DMS53 (cell line): ENCODE measurements at regions not wholly inside any gene's neighbourhood (a gene's known extent, or its start where the extent isn't known, plus 50 kb on each side); places are given as distances from the start of the nearest gene placed in this dataset.

Experiments
- DNase-seq: peaks from one replicate; lab custom pipeline; 2025; lab: John Stamatoyannopoulos, UW

DNA sequence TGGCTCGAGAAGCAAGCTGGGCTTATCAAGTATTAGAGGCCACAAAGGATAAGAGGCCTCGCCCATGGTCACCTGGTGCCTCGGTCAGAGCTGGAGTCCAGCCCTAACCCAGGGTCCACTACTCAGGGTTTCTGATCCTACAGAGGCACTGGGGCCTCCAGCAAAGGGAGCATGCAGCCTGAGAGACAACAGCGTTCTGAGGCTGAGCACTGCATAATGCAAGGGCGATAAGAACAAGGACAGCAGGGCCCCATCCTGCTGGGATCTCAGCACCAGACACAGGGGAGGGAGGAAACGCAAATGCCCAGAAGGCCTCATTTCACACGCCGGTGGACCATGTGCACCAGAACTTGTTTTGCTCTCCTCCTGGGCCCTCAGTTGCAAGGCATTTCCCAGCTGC, 63.0 kb downstream of the C5orf15 start:
- no peak for DNase-seq

DNA sequence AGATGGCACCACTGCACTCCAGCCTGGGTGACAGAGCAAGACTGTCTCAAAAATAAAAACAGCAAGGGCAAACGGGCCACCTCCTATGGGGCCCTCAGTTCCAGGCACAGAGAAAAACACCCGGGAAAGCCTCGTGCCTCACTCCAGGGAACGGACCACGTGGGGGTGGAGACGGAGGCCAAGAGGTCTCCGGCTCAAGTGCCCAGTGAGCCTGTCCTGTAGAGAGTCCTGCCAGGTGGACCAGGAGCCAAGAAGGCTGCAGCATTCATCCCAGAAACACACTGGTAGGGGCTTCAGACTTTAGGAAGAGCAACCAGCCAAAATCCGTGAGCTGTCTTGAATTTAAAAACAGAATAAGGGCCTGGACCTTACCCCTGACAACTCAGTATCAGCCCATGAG, 63.8 kb downstream of the C5orf15 start:
- DNase-seq: no peak

DNA sequence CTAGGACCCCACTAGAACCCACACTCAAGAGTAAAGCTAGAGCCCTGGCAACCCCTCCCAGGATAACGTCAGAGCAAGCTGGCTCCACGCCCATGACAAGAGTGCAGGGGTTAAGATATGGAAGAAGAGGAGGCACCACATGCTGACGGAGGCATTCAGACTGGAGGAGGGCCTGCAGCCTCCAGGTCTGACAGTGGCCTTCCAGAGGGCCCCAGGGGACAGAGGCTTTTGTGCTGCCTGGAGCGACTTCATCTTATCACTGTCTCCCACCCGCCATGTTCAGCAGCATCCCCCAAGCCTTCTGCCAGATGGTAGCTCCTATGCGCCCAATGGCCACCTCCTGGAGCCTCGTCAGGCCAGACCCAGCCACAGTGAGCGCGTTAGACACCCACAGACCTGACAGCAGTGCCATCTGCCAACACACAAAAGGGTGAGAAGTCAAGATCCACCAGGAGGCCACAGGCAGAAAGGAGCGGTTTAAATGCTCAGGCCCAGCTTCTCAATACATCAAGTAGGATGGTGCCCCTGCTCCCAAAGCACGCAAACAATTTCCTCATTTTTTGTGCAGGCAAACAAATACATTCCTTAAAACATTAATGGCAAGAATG, 65.8 kb downstream of the C5orf15 start:
- no peak for DNase-seq

DNA sequence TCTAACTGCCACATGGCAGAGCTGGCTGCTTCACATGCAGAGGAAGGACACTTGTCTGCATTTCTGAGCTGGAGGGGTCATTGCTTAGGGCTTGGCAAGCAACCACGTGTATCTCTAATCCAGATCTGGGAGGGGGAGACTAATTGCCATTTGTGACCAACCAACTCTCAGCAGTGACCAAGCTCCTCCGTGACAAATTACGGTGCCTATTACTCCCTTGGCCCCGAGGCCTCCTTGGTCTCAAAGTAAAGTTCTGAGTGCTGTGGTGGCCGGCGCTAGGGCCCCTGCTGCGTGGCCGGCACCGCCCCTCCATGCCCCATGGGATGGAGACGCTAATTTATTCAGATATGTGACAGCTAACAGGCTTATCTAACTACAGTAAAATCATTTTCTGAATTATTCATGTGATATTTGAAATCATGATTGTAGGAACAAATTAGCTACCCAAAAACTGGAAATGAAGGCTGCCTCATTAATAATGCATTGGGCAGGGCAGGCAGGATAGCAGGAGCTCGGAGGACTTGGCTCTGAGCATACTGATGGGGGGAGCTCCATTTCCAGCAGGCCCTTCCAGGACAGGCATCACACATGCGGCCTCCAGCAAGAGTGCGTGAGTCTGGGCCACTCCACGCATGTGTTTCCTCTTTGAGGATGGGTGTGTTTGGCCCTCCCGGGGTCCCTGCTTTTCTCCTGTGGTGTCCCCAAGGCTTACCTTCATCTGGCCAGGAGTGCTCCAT, 67.7 kb downstream of the C5orf15 start:
- DNase-seq: no peak

DNA sequence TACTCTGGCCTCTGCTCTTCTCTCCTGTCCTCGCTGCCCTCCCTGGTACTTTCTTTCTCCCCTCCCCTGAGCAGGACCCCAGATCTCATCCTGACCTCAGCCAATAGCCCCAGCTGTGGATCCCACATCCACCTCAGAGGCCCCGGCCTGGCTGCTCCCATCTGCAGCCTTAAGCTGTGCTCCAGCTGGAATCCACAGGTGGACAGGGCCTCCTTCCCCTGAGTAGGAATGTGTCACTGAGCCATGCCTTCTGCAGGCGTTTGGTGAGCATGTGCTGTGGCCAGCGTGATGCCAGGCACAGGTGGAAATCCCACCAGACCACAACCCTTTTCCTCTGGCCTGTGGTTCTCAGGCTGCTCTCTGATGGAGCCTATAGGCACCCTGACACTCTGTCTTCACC, 68.9 kb downstream of the C5orf15 start:
- no peak for DNase-seq

DNA sequence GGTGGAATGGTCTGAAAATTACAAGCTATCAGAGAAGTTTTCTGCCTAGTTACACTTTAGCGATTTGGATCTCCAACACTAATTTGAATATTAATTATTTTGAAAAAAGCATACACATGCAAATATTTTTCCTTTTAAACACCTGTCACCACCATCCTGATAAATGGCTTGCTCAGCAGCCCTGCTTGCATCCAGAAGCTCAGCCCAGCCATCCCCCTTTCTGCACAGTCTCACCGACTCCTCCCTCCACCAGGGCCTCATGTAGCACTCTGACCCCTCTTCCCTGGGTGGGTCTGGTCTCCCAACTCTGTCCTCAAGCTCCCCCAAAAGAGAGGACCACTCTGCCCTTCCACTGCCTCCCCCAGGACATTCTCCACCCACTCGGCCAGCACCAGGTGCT, 70.0 kb downstream of the C5orf15 start:
- no peak for DNase-seq

DNA sequence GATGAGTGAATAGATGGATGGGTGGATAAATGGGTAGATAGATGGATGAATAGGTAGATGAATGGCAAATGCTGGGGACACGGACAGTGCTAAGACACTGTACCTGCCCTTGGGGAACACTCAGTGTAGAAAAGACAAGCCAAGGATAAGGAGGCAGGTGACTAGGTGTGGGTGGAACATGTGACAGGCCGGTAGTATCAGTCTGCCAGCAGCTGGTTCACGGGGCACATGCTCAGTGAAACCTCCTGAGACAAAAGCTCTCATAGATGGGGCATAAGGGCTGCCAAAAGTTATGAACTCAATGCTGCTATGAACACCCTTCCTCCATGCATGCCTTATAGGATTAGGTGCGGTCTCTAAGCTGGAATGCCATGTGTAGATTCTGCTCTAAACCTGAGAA, 71.0 kb downstream of the C5orf15 start:
- DNase-seq: no peak

DNA sequence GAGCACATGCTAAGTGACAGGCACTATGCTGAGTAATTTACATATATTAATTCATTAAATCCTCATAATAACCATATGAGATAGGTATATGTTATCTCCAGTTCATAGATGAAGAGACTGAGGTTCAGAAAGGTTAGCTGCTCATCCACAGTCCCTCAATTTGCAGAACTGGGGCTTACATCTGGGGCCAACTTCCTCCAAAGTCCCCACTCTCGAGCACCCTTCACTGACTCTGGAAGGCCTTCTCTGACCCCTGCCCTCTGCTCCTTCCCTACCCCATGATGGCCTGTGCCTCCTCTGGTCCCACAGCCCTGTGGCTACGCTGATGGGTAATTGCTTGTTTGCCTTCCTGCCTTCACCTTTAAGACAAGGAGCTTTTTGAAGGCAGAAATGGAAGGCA, 71.6 kb downstream of the C5orf15 start:
- DNase-seq: no peak

DNA sequence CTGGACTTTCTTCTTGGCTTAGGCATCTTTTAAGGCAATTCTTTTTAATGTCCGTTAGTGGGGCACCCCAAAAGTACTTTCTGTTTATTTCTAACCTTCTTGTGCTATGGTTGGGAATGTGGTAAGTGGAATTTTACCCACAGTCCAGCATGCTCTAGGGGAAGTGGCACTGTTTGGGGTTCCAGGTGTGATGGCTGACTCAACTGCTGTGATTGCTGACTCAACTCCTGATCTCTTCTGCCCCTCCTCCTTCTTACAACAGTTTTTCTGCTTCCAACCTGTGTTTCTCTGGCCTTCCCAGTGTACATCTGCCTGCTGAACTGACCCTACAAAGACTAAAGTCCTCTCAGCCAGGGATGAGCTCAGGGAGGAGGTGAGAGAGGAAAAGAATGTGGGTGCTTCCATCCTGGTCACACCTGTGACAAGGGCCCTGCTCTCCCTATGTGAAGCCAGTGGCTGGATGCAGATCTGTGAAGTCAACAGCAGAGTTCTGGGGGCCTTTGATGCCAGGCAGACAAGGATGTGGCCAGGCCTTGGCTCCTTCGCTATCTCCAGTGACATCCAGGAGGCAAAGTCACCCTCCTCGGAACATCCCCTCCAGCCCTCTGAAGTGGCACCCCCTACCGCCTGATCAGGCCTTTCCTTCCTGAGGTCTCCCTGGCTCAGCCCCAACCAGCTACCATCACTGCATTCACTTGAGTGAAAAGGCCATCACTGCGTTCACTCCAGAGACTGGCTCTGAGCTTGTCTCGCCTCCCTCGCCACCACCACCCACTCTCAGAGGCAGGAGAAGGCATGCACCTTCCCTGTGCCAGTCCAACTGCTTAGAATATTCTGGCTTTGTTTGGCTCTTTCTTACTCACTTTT, 72.2 kb downstream of the C5orf15 start:
- no peak for DNase-seq

DNA sequence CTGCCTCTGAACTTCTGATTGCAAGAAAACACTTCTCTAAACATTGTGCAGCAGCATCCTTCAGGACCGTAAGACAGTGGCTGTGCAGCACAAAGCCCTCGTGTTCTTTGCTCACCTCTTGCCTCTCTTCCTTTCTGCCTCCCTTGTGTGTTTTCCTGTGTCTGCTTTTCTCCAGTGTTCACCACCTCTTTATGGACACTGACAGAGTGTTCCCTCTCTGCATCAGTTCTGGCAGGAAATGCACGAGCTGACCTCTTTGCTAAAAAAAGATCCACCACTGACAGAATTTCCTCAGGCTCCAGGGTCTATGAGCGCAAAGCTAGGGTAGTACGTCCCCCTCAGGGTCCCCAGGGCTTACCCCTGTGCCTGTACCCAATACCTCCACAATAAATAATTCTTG, 74.3 kb downstream of the C5orf15 start:
- DNase-seq: no peak

DNA sequence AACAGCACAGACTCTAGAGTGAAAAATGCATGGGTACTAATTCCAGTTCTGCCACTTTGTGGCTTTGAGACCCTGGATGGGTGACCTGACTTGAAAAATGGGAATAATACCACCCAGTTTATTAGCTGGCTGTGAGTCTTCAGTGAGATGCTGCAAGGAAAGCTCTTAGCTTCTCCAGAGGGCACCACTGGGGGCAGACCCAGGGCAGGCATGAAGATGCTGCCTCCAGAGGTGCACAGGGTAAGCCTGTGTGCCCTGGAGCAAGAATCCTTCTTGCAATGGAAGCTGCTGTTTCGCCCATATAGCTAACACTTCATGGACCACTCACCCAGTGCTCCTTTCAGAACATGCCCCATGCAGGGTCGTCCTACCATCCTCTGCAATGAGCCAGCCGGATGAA, 75.7 kb downstream of the C5orf15 start:
- DNase-seq: no peak

DNA sequence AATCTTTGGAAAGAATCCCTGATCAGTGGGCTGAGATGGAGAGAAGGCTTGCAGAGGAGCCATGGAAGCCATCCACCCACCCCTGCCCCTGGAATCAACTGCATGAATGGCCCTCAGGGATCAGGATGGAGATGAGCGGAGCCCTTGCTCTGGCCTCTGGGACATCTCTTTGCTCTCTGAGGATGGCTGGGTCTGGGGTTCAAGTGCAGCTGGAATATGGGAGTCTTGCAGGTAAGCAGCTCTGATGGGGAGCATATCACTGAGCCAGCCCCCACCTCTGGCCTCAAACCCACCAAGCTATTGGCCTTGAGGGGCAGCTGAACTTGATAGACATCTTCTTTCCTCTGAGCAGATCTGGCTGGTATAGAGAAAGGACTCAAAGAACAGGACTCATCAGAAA, 76.1 kb downstream of the C5orf15 start:
- DNase-seq: no peak

DNA sequence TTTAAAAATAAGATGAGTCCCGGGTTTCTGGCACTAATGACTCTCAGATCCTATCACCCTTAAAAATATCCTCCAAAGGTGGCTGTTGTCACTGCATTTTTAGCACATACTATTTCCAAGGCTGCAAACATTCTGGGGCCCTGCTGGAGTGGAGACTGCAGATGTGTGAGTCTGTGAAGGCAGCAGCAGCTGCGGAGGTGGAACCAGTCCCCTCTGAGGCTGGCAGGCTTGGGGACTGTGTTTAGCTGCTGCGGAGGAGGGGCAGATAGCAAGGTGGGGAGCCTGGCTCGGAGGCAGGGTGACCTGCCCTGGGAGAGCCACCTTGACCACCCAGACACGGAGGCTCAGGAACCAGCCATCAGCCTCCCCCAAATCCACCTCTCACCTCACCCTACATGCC, 77.0 kb downstream of the C5orf15 start:
- DNase-seq: no peak

DNA sequence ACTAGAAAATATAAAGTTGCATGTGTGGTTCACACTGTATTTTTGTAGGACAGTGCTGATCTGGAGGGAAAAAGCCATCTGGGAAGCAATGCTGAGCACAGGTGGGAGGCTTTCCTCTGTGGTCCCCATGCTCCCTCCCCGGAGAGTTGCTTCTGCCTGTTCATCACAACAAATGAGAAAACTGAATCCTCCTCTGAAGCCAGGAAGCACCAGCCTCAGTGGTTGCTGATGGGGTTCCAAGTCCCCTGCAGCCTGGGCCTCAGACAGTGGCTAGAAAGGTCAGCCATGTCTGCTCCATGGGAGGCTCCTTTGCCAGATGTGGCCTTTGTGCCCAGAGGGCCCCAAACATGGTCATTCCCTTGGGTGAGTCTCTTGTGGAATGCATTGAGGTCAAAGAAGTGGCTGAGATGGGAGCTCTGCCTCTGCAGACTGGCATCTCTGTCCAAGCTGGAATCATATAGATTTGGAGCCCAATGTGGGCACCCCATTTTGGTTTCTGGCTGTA, 77.6 kb downstream of the C5orf15 start:
- no peak for DNase-seq

DNA sequence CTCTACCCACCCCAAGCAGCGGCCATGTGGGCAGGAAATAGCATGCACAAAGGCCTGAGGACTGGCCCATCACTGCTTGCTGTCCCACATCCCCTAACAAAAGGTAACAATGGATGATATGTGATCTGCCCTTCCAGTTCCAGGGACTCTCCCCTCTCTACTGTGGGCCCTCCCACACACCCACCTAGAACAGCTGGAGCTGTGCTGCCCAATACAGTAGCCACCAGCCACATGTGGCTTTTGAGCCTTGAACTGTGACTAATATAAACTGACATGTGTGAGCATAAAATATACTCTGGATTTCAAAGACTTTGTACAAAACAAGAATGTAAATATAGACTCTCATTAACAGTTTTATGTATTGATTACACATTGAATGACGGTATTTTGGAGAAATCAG, 78.1 kb downstream of the C5orf15 start:
- no peak for DNase-seq

DNA sequence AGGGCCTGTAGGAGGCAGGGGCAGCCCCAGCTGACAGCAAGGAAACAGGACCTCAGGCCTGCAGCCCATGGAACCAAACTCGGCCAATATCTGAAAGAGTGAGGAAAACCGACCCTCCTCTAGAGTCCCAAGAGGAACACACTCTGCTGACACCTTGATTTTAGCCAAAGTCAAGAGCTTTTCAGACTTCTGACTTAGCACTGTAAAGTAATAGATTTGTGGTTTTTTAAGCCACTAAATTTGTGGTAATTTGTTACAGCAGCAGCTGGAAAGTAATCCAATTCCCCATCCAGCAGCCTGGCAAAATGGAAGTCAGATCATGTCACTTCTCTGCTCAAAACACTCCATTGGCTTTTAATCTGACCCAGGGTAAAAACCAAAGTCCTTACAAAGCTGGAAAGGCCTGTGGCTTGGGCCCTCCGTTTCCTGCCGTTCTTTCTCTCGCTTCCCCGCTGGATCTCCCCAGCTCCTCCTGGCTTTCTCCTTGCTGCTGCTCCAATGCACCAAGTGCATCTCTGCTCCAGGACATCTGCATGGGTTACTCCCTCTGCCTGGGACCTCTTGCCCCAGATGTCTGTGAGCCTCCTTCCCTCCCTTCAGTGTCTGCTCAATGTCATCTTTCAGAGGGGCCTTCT, 79.0 kb downstream of the C5orf15 start:
- no peak for DNase-seq

DNA sequence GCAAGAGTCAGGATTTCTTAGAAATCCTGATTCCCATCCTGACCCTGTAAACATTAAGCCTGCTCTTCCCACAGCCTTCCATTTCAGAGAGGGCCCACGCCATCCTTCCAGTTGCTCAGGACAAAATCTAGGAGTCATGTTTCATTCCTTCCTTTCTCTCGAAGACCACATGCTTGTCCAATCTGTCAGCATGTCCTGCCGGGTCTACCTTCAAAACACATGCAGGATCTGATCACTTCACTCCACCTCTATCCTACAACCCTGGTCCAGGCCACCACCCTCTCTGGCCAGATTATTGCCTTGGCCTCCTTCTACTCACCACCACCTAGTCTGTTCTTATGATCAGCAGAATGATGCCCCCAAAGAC, 79.8 kb downstream of the C5orf15 start:
- DNase-seq: no peak

DNA sequence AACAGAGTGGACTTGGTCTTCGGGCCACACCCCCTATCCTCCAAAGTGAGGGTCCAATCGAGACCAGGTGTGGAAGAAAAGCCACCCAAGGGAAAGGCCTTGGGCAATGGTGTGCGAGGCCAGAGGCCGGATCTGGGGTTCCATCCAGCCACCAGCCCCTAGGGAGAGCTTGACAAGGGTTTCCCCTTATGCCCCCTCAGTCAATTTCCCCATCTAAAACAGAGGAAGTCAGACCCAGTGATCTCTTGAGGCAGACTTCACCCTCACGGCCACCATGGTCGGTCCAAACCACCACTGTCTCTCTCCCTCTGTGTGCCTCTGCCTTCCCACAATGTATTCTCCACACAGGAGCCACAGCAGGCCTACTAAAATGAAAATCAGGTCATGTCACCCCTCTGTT, 82.9 kb downstream of the C5orf15 start:
- no peak for DNase-seq

DNA sequence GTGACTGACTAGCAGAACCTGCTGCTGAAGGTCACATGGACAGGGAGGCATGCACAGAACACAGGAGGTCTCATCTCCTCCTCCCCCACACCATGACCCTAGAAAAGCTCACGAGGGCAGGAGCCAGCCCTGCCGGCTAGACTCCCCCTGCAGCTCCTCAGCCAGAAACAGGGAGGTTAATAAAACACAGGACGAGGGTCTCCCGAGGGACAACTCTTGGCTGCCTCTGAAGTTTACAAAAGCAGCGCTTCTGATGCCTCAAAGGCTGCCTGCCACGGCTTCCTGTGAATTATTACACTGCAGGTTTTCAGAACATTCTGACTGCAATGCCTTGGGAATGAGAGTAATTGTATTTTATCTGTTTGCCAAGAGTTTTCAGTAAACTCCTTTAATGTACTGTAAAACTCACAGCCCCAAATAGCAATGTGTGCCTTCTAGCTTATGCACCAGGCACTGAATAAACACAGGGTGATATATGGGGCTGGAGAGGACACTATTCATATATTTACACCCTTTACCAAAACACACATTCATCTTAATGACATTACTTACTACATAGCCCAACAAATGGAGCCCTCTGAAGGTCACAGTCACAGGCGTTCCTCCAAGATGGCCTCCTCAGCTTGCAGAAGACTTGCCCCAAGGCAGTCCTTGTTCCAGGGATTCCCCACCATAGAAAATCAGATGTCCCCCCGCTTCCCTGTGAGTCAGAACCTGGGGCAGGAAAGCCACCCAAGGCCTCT, 83.7 kb downstream of the C5orf15 start:
- DNase-seq: no peak

DNA sequence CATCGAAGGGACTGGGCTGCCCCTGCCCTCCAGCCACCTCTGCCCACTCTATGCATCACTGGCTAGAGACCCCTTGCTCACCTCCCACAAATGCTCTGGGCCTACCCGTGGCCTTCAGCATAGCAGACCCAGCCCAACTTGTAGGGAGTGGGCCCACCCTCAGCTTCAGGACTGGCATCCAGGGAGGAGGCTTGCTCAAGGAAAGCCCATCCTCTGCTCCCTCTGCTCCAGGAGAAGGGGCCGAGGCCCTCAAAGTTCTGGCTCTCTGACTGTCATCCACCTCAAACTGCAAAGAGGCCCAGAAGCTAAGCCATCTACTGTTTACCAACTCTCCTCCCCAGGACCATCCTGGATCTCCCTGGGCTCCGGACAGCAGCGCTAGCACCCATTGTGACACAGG, 84.5 kb downstream of the C5orf15 start:
- DNase-seq: no peak

DNA sequence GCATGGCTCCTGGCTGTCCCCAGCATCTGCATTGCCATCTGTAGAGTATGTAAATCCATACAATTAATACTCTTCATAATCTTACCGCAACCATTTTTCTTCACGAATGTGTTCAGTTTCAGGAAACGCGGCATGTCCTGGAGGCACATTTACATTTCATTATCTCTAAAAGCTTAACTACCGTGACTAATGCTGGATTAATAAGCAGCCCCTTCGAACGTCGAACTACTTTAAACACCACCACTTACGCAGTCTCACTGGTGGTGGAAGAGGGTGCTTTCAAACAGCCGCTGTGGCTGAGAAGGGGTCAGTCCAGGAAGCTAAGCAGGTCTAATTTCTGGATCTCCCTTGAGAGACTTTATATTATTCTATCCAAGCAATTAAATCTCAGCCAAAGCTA, 85.6 kb downstream of the C5orf15 start:
- no peak for DNase-seq

DNA sequence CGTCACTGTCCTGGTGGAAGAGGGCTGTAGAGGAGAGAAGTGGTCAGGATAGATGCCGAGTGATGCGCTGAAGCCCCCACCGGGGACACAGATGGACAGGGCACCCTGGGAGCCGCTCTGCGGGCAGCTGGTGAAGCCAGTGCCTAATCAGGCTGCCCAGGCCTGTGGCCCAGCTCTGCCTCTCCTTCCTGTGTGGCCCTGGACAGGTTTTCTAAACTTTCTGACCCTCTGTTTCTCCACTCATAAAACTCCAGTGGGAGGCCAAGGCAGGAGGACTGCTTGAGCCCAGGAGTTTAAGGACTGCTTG, 86.1 kb downstream of the C5orf15 start:
- DNase-seq: no peak
